ENCODE measurements at regions not wholly inside any gene's neighbourhood (a gene's known extent, or its start where the extent isn't known, plus 50 kb on each side); places are given as distances from the start of the nearest gene placed in this dataset.
"Not testable (repeated sequence)": the region's sequence is repeated elsewhere in the genome, so short reads cannot be mapped to it uniquely, and the experiment has no call there.

GRCh38 chr2:187906021-187906420 lies 351.8 kb upstream of the TFPI start:
- Mint-ChIP-seq H3K4me3 (no peak overlapping the region), H3K27ac (no peak overlapping the region), H3K9me3 (no peaks in the 10 kb centered on the region), H3K4me1 (peaks cover 3% of the 10 kb centered on the region; the same call in 1 of the 3 replicates), H3K36me3 (ENCODE audit: low read depth) (no peaks in the 10 kb centered on the region), H3K27me3 (ENCODE audit: insufficient read depth, low read depth, poor library complexity) (no peaks in the 10 kb centered on the region)
- Histone ChIP-seq H3K9me2 (ENCODE audit: insufficient read depth) (no peaks in the 10 kb centered on the region), H2AFZ (no peak overlapping the region), H3K27me3 (ENCODE audit: insufficient read depth) (no peaks in the 10 kb centered on the region), H3F3A (replicated peaks; ENCODE audit: low read depth) (no peaks in the 10 kb centered on the region; the same call in 1 of the 2 replicates), H3K4me2 (no peak overlapping the region), H3K79me2 (replicated peaks; ENCODE audit: insufficient read depth) (no peaks in the 10 kb centered on the region), H3K4me1 (ENCODE audit: insufficient read depth) (no peaks in the 10 kb centered on the region), H3K27ac (ENCODE audit: low read depth) (no peak overlapping the region), H3K4me3 (no peak overlapping the region), H4K20me1 (replicated peaks; ENCODE audit: insufficient read depth) (no peaks in the 10 kb centered on the region), H3K36me3 (ENCODE audit: insufficient read depth) (no peaks in the 10 kb centered on the region)
- DNase-seq (ENCODE audit: low spot score), result no peak
- no peak for ATAC-seq
- TF ChIP-seq CREB1 (CRISPR knock-in tag; IDR thresholded peaks at IDR 0.05; ENCODE audit: low read depth), result no peak
- TF ChIP-seq ZNF462 (CRISPR knock-in tag; IDR thresholded peaks at IDR 0.05), result no peak
- no peak for TF ChIP-seq CTCF (conservative IDR thresholded peaks at IDR 0.05; ENCODE audit: low read depth in 2 of 2)

GRCh38 chr2:187910922-187911321 lies 356.7 kb upstream of the TFPI start:
- not testable (repeated sequence) for H3K4me3 ChIP-seq; H3K4me1 ChIP-seq (ENCODE audit: insufficient read depth); H3K36me3 ChIP-seq (ENCODE audit: insufficient read depth); H3K4me1 Mint-ChIP-seq; H3K4me2 ChIP-seq; H2AFZ ChIP-seq; H3K27ac ChIP-seq (ENCODE audit: low read depth); H3K27me3 ChIP-seq (ENCODE audit: insufficient read depth); H3K9me3 Mint-ChIP-seq; H3K4me3 Mint-ChIP-seq; H3K27me3 Mint-ChIP-seq (ENCODE audit: insufficient read depth, low read depth, poor library complexity); H3K9me2 ChIP-seq (ENCODE audit: insufficient read depth); DNase-seq (ENCODE audit: low spot score); H3K79me2 ChIP-seq (replicated peaks; ENCODE audit: insufficient read depth); H3K36me3 Mint-ChIP-seq (ENCODE audit: low read depth); ATAC-seq; H3K27ac Mint-ChIP-seq; H4K20me1 ChIP-seq (replicated peaks; ENCODE audit: insufficient read depth); H3F3A ChIP-seq (replicated peaks; ENCODE audit: low read depth)
